Coronary artery (tissue), 2 donors: ENCODE measurements at regions not wholly inside any gene's neighbourhood (a gene's known extent, or its start where the extent isn't known, plus 50 kb on each side); places are given as distances from the start of the nearest gene placed in this dataset.
"Not testable (repeated sequence)": the region's sequence is repeated elsewhere in the genome, so short reads cannot be mapped to it uniquely, and the experiment has no call there.

ENCODE experiments used
- DNase-seq: peaks from one replicate; pipeline ENCODE4 v3.0.0-alpha.2; 2017; ENCODE audit warnings: low spot score
- H3K27ac ChIP-seq, 2 donors: fragments of 200-600 bp; sonication (generic); one replicate each; pipeline ENCODE4 v1.5.1; 2016 to 2019
- H3K4me3 ChIP-seq: fragments of 200-600 bp; sonication (generic); 2 replicates; pipeline ENCODE4 v1.5.1; 2016; ENCODE audit warnings: mild to moderate bottlenecking, moderate library complexity
- TF ChIP-seq, protein P1 (sequence below): fragments of 200-600 bp; sonication (generic); IDR thresholded peaks from one replicate; pipeline ENCODE4 v1.5.1; 2019; ENCODE audit warnings: antibody characterized with exemption

DNA sequence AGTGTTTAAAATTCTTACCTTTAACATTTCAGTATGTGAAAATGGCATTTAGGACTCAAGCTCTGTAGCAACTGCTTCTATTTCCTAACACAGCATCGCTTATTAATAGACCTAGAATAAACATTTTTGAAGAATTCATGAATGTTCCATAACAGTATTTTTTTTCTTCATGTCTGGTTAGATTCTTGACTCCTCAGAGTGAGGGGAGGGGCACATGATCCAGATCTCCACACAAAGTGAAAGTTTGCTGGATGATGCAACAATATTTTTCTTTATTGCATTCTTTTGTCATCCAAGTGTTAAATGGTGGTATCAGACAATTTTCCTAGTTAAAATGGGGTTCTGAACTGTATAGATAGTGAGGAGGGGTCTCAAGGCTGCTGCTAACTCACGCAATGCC is 130.8 kb upstream of the MAN2A1 start:
- no peak for DNase-seq
- Histone ChIP-seq H3K27ac (peak overlapping the region in 1 of 2 donors; percentile 2), H3K4me3 (no peak overlapping the region)
- TF ChIP-seq, protein P1, sequence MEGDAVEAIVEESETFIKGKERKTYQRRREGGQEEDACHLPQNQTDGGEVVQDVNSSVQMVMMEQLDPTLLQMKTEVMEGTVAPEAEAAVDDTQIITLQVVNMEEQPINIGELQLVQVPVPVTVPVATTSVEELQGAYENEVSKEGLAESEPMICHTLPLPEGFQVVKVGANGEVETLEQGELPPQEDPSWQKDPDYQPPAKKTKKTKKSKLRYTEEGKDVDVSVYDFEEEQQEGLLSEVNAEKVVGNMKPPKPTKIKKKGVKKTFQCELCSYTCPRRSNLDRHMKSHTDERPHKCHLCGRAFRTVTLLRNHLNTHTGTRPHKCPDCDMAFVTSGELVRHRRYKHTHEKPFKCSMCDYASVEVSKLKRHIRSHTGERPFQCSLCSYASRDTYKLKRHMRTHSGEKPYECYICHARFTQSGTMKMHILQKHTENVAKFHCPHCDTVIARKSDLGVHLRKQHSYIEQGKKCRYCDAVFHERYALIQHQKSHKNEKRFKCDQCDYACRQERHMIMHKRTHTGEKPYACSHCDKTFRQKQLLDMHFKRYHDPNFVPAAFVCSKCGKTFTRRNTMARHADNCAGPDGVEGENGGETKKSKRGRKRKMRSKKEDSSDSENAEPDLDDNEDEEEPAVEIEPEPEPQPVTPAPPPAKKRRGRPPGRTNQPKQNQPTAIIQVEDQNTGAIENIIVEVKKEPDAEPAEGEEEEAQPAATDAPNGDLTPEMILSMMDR, result no peak

DNA sequence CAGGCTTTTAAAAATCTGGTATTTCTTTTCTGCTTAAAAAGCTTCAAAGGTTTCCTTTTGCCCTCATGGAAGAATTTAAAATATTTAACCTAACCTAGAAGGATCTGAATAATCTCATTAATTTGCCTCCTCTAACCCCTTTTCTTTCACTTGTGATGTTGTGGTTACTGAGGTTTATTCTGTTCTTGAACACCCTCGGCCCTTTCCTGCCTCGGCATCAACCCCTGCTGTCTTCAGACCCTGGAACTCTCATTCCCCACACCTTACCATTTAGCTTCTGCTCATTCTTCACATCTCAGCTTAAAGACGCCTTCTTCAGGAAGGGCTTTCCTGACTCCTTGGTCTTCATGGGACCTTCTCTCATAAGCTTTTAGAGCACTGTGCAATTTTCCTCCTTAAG is 131.4 kb upstream of the MAN2A1 start:
- DNase-seq, result no peak
- H3K4me3 ChIP-seq, result no peak overlapping the region
- TF ChIP-seq, protein P1, result no peak
- H3K27ac ChIP-seq, result peak overlapping the region; percentile 2 to 44

DNA sequence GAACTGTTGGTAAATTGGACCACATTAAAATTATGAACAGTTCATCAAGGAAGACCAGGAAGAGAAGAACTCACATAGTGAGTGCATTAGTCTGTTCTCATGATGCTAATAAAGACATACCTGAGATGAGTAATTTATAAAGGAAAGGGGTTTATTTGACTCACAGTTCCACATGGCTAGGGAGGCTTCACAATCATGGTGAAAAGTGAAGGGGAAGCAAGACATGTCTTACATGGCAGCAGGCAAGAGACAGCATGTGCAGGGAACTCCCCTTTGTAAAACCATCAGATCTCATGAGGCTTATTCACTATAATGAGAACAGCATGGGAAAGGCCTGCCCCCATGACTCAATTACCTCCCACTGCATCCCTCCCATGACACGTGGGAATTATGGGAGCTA is 135.9 kb upstream of the MAN2A1 start:
- H3K4me3 ChIP-seq, result no peak overlapping the region
- no peak for DNase-seq
- TF ChIP-seq, protein P1, result no peak
- no peak overlapping the region for H3K27ac ChIP-seq

- not testable (repeated sequence) for H3K4me3 ChIP-seq
Observed at GRCh38 chr5:109551234-109551633, 138.5 kb upstream of the MAN2A1 start.

GRCh38 chr5:109550077-109550476 is 139.7 kb upstream of the MAN2A1 start:
- no peak overlapping the region for H3K27ac ChIP-seq
- no peak for DNase-seq
- H3K4me3 ChIP-seq, result no peak overlapping the region
- TF ChIP-seq, protein P1, result no peak

More at GRCh38 chr5:109551234-109551633, 138.5 kb upstream of the MAN2A1 start:
- not testable (repeated sequence) for H3K27ac ChIP-seq, DNase-seq

GRCh38 chr5:109546461-109546860 is 136.7 kb upstream of the PJA2 start:
- Histone ChIP-seq H3K27ac (no peak overlapping the region), H3K4me3 (no peak overlapping the region)
- TF ChIP-seq, protein P1, result no peak
- no peak for DNase-seq

GRCh38 chr5:109544873-109545272 is 135.1 kb upstream of the PJA2 start:
- DNase-seq, H3K27ac ChIP-seq, H3K4me3 ChIP-seq: not testable (repeated sequence)

GRCh38 chr5:109538692-109539091 is 128.9 kb upstream of the PJA2 start:
- H3K4me3 ChIP-seq, H3K27ac ChIP-seq, DNase-seq: not testable (repeated sequence)

GRCh38 chr5:109535090-109535489 is 125.3 kb upstream of the PJA2 start:
- DNase-seq, H3K27ac ChIP-seq, H3K4me3 ChIP-seq: not testable (repeated sequence)
